ENCODE measurements at regions not wholly inside any gene's neighbourhood (a gene's known extent, or its start where the extent isn't known, plus 50 kb on each side); places are given as distances from the start of the nearest gene placed in this dataset.

DNA sequence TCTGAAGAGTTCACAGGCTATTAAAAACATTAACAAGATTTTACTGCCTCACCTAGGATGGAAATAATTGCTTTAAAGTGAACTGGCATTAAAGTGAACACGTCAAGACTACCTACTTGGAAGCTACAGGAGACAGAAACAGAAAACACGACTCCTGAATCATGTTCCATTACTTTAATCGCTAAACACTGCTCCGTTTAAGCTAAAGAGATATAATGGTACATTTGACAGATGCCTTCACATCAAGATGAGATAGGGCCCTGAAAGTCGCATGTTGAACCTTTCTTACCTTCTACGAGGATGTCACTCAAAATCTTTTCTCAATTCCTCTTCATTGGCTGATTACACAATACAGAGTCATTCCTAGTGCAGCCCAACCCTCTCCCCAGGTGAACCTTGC, 206.3 kb upstream of the GATB start:
- TF ChIP-seq POLR2A (IDR thresholded peaks at IDR 0.05) (no peak), CTCF (IDR thresholded peaks at IDR 0.05) (no peak)
- Histone ChIP-seq H3K9me3 (no peaks in the 10 kb centered on the region), H3K4me3 (no peak overlapping the region), H3K27ac (no peak overlapping the region), H3K27me3 (no peaks in the 10 kb centered on the region), H3K36me3 (no peaks in the 10 kb centered on the region), H3K4me1 (no peaks in the 10 kb centered on the region)
- WGBS, 2 donors = 75 to 85% methylated on average over 6 of the region's 6 CpGs
- intact Hi-C loops (cut with DNase I) = no loop called here
- no peak for DNase-seq

DNA sequence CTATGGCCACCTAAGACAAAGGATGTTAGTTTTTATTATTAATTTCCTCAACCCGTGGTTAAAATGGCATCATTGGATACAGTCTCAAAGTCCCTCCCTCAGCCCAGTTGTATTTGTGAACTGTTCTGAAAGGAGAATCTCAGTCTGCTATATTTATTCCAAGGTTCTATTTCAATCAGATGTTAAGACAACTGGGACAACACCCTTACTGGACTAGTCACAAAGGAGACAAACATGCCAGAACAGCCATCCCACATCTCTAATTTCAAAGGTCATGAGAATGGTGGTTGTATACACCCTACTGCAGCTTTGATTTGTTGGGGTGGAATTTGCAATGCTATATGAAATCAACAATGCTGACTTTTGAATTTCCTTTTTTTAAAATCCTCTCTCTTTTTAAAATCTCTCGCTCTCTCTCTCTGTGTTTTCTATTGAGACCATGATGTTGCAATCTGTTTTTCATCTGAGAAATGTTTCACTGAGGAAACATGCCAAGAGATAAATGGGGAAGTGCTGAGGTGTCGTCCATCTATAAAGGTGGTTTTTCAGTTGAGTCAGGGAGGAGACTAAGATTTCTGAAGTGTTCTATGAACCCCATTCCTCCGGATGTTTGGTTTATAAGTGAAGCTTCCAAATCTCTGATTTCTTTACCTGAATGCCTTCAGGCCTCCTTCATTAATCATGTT, 201.5 kb upstream of the GATB start:
- Histone ChIP-seq H3K4me1 (peaks cover 0 to 10% (median 0%) of the 10 kb centered on the region in 3 donors), H3K27me3 (no peaks in the 10 kb centered on the region), H3K36me3 (no peaks in the 10 kb centered on the region), H3K9me3 (no peaks in the 10 kb centered on the region), H3K27ac (no peak overlapping the region), H3K4me3 (no peak overlapping the region)
- DNase-seq = no peak
- intact Hi-C loops (cut with DNase I) = no loop called here
- TF ChIP-seq POLR2A (IDR thresholded peaks at IDR 0.05) (no peak), CTCF (IDR thresholded peaks at IDR 0.05) (no peak)
- WGBS, 2 donors = 45 to 53% methylated on average over 4 of the region's 4 CpGs

DNA sequence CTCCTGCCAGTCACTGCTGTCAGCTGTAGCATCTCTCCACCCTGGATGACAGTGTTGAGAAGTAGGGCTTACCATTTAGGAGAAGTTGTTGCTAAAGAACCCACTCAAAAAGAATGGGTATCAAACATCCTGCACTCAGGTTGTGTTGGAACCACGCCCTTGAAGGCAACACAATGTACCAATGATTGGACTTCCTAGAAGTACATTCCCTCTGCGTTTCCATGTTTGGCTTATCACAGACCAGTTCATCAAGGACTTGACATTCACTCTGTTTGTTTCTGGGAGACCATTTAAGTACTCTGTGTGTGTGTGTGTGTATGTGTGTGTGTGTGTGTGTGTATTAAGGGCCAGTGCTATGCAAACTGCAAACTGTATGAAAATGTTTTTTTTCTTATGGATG, 200.6 kb upstream of the GATB start:
- intact Hi-C loops (cut with DNase I) = no loop called here
- H3K4me3 ChIP-seq = no peak overlapping the region
- peaks cover 0 to 10% (median 0%) of the 10 kb centered on the region in 3 donors for H3K4me1 ChIP-seq
- H3K9me3 ChIP-seq = no peaks in the 10 kb centered on the region
- H3K27me3 ChIP-seq = no peaks in the 10 kb centered on the region
- H3K27ac ChIP-seq = no peak overlapping the region
- WGBS, 2 donors = 57 to 69% methylated on average over 2 of the region's 2 CpGs
- no peak for TF ChIP-seq CTCF (IDR thresholded peaks at IDR 0.05)
- no peak for DNase-seq
- H3K36me3 ChIP-seq = no peaks in the 10 kb centered on the region

DNA sequence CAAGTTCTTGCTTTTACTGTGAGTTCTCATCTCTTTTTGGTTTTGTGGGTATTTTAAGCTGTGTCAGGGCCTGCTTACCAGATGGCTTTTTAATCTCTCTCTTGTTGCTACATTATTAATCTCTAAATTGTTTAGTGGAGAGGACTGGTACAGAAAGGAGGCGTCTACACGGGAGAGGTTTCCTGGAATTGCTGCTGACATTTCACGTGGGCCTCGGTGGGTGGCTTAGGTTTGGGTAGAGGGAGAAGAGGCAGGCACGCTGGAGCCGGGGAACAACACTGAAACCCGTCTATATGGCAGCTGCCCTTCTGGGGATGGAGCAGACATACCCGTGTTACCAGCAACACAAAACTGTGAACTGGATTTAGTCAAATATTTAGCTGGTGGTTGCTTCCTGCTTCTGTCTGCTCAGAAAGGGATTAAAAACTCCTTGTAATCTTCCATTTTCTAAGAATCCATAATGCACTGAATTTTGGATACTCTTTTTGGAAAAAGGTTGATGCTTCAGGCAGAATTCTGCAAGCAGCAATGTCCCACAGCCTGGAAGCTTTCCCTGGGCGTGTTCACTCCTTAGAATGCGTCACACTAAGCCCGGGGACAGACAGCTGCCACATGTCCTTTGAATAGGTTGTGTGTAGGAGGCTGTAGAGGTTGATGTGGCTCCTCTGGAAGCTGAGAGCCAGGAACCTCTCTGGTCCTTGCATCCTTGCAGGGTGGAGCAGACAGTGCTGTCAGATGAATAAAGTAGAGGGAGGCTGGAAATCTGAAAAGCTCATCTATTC, 199.8 kb upstream of the GATB start:
- TF ChIP-seq CTCF (IDR thresholded peaks at IDR 0.05) (no peak), POLR2A (IDR thresholded peaks at IDR 0.05) (no peak)
- Histone ChIP-seq H3K9me3 (no peaks in the 10 kb centered on the region), H3K4me1 (peaks cover 0 to 10% (median 0%) of the 10 kb centered on the region in 3 donors), H3K36me3 (no peaks in the 10 kb centered on the region), H3K27ac (no peak overlapping the region), H3K27me3 (no peaks in the 10 kb centered on the region), H3K4me3 (no peak overlapping the region)
- DNase-seq = no peak
- intact Hi-C loops (cut with DNase I) = no loop called here
- WGBS, 2 donors = 32 to 33% methylated on average over 11 of the region's 11 CpGs

DNA sequence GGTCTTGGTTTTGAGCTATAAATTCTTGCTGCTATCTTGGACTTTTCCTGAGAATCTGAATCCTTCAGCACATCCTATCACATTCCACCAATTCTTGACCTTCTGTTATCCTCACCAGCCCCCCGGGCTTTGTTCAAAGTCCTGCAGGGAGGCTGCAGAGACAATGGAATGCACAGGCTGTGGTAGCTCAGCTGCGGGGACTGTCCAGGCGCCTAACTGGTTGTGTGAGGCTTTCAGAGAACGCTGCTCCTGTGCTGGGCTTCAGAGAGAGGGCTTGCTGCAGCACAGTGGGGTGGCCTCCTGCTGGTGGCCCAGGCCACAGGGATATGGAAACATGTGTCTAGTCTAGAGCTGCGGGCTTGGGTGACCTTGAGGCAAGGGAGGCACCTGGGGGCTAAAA, 196.3 kb upstream of the GATB start:
- Histone ChIP-seq H3K4me3 (no peak overlapping the region), H3K36me3 (no peaks in the 10 kb centered on the region), H3K27ac (no peak overlapping the region), H3K27me3 (no peaks in the 10 kb centered on the region), H3K9me3 (no peaks in the 10 kb centered on the region), H3K4me1 (peaks cover 0 to 10% (median 0%) of the 10 kb centered on the region in 3 donors)
- WGBS, 2 donors = 30 to 59% methylated on average over 2 to 4 of the region's 5 CpGs
- TF ChIP-seq POLR2A (IDR thresholded peaks at IDR 0.05) (no peak), CTCF (IDR thresholded peaks at IDR 0.05) (no peak)
- no peak for DNase-seq
- intact Hi-C loops (cut with DNase I) = no loop called here

Measured in esophagus squamous epithelium (tissue), 5 donors.